GM19043 (cell line): ENCODE measurements at regions not wholly inside any gene's neighbourhood (a gene's known extent, or its start where the extent isn't known, plus 50 kb on each side); places are given as distances from the start of the nearest gene placed in this dataset.
"Not testable (repeated sequence)": the region's sequence is repeated elsewhere in the genome, so short reads cannot be mapped to it uniquely, and the experiment has no call there.

Source experiments
- ATAC-seq: cut with Tn5 transposase; IDR thresholded peaks from one replicate; pipeline ENCODE4 v1.9.1; 2021; ENCODE audit warnings: low read depth; ENCODE audit not compliant: unreplicated experiment

DNA sequence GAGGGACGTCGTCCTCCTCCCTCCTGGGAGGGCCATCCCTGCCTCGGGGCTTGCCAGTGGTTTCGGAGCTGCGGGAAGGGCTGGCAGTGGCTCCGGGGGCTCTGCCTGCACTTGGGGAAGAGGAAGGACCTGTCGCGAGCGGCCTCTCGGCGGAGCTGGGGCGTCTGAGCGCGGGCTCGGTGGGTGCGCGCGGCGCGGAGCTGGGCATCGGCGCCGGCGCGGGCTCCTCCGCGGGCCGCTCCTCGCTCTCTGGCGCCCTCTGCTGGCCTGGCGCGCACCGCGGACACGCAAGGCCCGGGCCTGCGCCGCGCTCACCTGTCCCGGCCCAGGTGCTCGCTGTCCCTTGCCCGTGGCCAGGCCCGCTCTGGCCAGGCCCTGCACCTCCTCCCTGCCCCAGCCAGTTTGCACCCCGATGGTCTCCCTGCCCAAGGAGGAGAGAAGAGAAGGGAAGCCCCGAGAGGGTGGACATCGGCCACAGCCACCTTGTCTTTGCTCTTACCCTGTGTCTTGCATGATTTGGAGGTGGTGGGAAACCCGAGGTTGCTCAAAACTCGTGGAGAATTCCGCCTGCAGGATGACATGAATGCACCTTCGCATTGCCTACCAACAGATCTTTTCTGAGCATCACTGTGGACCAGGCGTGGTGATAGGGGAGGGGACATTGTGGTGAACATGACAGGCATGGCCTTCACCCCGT lies 119.2 kb downstream of the OTOP1 start:
- not testable (repeated sequence) for ATAC-seq

- not testable (repeated sequence) for ATAC-seq
Observed at GRCh38 chr4:4115381-4115780, 111.3 kb downstream of the OTOP1 start.

DNA sequence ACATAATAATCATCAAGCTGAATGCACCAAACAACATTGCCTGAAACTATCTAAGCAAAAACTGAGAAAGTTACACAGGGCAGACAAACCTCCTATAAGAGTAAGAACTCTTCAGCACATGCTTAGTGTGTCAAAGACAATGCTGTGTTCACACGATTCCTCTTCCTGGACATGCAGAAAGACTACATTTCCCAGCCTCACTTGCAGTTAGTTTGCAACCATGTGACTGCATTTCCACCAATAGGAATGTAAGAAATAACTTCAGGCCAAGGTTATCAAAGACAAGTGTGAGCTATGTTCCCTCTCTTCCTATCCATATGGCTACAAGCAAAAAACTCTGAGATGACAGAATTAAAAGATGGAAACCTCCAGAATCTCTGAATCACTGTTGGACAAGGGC lies 109.8 kb downstream of the OTOP1 start:
- not testable (repeated sequence) for ATAC-seq

DNA sequence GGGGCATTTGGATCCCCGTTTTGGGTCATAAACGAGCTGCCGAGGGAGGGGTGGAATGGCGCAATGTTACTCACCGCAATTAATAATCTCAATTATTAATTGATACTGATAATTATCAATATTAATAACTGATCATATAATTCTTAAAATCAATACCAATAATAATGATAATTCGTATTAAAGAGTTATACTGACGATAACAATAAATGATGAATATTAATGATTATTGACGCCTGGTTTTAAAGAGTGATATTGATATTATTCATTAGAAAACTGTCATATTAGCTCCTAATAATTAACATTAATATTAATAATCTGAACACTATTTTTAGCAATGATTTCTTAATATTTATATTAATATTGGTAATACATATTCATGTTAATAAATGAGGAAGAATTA lies 92.4 kb downstream of the OTOP1 start:
- ATAC-seq: not testable (repeated sequence)

DNA sequence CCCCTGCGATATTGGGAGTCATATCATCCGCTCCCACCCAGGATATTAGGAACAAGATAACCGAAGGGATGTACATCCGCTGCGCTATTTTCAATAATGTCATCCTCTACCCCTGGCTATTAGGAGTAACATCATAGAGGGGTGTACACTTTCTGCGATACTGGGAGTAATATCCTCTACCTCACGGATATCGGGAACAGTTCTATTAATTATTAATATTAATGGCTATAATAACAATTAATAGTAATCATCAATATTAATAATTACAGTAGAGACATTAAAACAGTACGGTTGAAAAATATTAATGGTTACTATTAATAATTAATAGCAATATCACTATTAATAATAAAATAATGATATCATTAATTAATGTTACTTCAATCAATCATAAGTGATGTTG lies 90.1 kb downstream of the OTOP1 start:
- ATAC-seq: not testable (repeated sequence)
